Omental fat pad (tissue), 3 donors: ENCODE measurements at regions not wholly inside any gene's neighbourhood (a gene's known extent, or its start where the extent isn't known, plus 50 kb on each side); places are given as distances from the start of the nearest gene placed in this dataset.

Source experiments
- ATAC-seq: fragments of 150-250 bp; one replicate; pipeline ENCODE4 v1.9.1; 2016; ENCODE audit warnings: mild to moderate bottlenecking, moderate library complexity; ENCODE audit not compliant: low FRiP score
- DNase-seq: peaks from one replicate; pipeline ENCODE4 v3.0.0-alpha.2; 2019; ENCODE audit warnings: low spot score
- TF ChIP-seq, protein P1 (sequence below), 3 donors: fragments of 450-650 bp; IDR thresholded peaks; one replicate each; pipeline ENCODE4 v1.5.1; 2016 to 2017; ENCODE audit warnings: antibody characterized with exemption in 3 of 3, mild to moderate bottlenecking in 3 of 3, moderate library complexity in 2 of 3

DNA sequence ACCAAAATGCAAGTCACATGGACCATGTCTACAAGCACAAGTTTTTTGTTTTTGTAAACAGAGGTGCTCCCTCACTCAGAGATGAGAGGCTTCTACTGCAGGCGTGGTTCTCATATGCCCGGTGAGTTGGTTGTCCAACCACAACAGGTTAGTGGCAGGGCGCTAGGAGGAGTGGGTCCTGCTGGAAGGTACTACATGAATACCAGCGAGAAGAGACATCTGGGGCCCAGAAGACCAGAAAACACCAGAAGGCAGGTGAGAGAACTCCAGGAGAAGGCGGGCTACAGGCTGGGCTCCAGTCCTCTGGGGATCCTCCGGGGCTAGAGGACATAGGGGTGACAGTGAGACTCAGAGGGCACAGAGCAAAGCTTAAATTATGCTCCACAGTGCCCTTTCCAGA lies 366.5 kb downstream of the MATN1 start:
- DNase-seq (no peak), ATAC-seq (no peak)
- TF ChIP-seq, protein P1, sequence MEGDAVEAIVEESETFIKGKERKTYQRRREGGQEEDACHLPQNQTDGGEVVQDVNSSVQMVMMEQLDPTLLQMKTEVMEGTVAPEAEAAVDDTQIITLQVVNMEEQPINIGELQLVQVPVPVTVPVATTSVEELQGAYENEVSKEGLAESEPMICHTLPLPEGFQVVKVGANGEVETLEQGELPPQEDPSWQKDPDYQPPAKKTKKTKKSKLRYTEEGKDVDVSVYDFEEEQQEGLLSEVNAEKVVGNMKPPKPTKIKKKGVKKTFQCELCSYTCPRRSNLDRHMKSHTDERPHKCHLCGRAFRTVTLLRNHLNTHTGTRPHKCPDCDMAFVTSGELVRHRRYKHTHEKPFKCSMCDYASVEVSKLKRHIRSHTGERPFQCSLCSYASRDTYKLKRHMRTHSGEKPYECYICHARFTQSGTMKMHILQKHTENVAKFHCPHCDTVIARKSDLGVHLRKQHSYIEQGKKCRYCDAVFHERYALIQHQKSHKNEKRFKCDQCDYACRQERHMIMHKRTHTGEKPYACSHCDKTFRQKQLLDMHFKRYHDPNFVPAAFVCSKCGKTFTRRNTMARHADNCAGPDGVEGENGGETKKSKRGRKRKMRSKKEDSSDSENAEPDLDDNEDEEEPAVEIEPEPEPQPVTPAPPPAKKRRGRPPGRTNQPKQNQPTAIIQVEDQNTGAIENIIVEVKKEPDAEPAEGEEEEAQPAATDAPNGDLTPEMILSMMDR (IDR thresholded peaks at IDR 0.05): no peak

- ATAC-seq (no peak), DNase-seq (no peak)
- TF ChIP-seq, protein P1 (IDR thresholded peaks at IDR 0.05): no peak
Measured at GRCh38 chr1:30354410-30354809, 369.0 kb downstream of the MATN1 start.

- no peak for ATAC-seq
- DNase-seq: no peak
Measured at GRCh38 chr1:30353637-30354036, 369.7 kb downstream of the MATN1 start.

DNA sequence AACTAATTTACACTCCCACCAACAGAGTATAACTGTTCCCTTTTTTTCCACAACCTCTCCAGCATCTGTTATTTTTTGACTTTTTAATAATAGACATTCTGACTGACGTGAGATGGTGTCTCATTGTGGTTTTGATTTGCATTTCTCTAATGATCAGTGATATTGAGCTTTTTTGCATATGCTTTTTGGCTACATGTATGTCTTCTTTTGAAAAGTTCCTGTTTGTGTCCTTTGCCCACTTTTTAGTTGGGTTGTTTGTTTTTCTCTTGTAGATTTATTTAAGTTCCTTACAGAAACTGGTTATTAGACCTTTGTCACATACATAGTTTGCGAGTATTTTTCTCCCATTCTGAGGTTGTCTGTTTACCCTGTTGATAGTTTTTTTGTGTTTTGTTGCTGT lies 375.2 kb downstream of the MATN1 start:
- ATAC-seq (no peak), DNase-seq (no peak)
- TF ChIP-seq, protein P1 (IDR thresholded peaks at IDR 0.05): no peak

More at GRCh38 chr1:30353637-30354036, 369.7 kb downstream of the MATN1 start:
- TF ChIP-seq, protein P1 (IDR thresholded peaks at IDR 0.05): no peak

GRCh38 chr1:30345491-30346130 lies 377.8 kb downstream of the MATN1 start:
- ATAC-seq (no peak), DNase-seq (no peak)
- TF ChIP-seq, protein P1 (IDR thresholded peaks at IDR 0.05): no peak

DNA sequence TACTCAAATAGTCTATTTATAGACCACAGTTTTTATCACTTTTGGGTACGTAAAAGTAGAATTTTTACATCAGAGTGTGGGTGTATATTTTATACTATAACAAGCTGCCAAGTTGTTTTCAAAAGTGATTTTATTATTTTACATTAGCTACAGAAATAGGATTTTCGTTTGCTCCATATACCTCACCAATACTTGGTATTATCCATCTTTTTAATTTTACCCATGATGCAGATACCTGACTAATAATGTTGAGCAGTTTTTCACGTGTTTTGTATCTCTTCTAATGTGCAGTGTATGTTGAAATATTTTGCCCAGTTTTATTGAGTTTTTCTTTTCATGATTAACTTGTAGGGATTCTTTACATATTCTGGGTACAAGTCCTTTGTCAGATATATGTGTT lies 379.8 kb downstream of the MATN1 start:
- TF ChIP-seq, protein P1 (IDR thresholded peaks at IDR 0.05): no peak
- DNase-seq (no peak), ATAC-seq (no peak)

- TF ChIP-seq, protein P1 (IDR thresholded peaks at IDR 0.05): no peak
- no peak for DNase-seq
- ATAC-seq: no peak
Measured at GRCh38 chr1:30342535-30343141, 380.7 kb downstream of the MATN1 start.
